ENCODE measurements at regions not wholly inside any gene's neighbourhood (a gene's known extent, or its start where the extent isn't known, plus 50 kb on each side); places are given as distances from the start of the nearest gene placed in this dataset.

DNA sequence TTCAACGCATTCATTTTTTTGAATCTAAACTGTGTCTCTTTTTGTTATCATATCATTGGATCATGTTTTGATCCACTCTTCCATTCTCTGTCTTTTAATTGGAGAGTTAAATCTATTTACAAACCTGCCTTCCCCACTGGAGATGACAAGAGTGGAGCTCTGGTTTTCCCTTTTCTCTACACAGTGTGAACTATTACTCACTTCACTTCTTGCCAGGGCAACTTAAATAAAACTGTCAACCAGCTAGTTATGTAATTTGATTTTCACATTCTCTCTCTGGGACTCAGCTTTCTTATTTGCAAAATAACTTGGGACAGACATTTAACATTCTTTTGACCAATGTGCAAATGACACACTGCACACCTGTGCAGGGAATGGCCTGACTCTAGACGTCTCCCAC is 230.8 kb upstream of the CST7 start:
- no peak for DNase-seq
- in situ Hi-C loops (cut with HindIII; ENCODE audit: low pct_ligation_motif_present, low pct_unique_long_range_greater_than_20kb, low sequenced_read_pairs), result no loop called here

GRCh38 chr20:24718696-24719095 is 230.4 kb upstream of the CST7 start:
- DNase-seq, result no peak
- in situ Hi-C loops (cut with HindIII; ENCODE audit: low pct_ligation_motif_present, low pct_unique_long_range_greater_than_20kb, low sequenced_read_pairs), result no loop called here

GRCh38 chr20:24720957-24721356 is 228.1 kb upstream of the CST7 start:
- DNase-seq, result no peak
- in situ Hi-C loops (cut with HindIII; ENCODE audit: low pct_ligation_motif_present, low pct_unique_long_range_greater_than_20kb, low sequenced_read_pairs), result no loop called here

DNA sequence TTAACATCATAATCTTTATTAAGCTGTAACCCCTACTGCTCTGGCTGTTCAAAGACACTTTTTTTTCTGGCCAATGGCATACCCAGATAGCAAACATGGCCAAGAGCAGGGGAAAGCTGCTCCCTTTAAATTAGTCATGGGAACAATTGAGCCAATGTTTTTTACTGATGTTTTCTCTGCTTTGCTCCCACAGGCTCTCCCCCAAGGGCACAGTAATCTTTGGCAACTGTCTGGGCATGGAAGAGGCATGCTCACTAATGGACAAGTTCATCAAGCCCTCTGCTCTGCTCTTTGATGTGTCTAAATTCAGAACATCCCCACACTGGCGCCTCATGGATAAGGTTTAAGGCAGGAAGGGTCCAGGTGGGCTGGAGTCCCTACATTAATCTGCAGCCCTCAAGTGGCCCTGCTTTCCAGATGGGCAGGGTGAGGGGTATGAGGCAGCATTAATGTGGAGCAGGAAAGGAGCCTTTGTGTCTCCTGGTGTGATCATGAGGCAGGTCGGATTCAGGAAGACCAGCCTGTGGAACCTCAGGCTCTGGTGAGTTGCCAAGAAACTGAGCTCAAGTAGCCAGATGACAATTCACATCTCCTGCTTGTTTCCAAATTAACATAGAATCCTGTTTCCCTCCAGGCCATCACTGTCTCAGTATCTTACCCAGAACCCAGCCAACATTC is 227.0 kb upstream of the CST7 start:
- no peak for DNase-seq
- in situ Hi-C loops (cut with HindIII; ENCODE audit: low pct_ligation_motif_present, low pct_unique_long_range_greater_than_20kb, low sequenced_read_pairs), result no loop called here

GRCh38 chr20:24722586-24722985 is 226.5 kb upstream of the CST7 start:
- DNase-seq, result no peak
- in situ Hi-C loops (cut with HindIII; ENCODE audit: low pct_ligation_motif_present, low pct_unique_long_range_greater_than_20kb, low sequenced_read_pairs), result no loop called here

DNA sequence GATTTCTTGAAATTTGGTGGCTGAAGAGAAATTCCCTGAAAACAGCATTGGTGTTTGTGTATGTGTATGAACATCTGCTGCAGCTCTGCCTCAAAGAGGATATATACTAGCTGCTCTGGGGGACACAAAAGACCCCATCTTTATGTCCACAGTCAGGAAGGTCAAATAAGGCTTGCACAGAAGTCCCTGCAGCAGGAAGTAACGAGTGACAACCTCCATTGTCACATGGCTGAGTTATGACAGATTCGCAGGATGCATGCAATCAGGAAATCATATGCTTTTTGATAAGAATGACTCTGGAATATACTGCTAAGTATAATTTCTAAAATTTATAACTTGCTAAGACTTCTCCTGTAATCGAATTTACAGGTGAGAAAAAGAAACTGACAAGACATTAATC is 225.9 kb upstream of the CST7 start:
- DNase-seq, result no peak
- in situ Hi-C loops (cut with HindIII; ENCODE audit: low pct_ligation_motif_present, low pct_unique_long_range_greater_than_20kb, low sequenced_read_pairs), result no loop called here

GRCh38 chr20:24723647-24724352 is 225.3 kb upstream of the CST7 start:
- in situ Hi-C loops (cut with HindIII; ENCODE audit: low pct_ligation_motif_present, low pct_unique_long_range_greater_than_20kb, low sequenced_read_pairs), result no loop called here

DNA sequence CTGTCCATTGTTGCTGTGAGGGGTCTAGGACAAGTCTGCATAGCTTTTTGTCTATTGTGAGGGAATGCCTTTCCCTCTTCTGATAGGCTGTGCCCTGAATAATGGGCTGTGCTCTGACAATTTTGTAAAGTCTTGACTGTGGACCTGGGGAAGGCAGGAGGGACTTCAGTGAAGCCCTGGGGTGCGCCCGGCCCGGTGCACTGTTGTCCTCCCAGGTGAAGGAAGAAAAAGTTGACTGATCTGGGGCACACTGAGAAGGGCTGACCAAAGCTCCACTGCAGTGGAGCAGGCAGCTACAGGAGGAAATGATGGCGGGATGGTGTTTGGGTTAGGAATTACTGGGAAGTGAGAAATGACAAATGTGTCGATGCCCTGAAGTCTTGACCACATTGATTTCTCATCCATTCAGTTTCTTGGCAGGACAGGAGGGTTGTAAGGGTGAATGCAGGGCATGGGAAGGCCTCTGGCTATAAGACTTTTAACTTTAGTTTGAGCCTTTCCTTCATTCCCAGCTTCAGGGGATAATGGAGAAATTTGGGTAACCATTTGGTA is 224.0 kb upstream of the CST7 start:
- in situ Hi-C loops (cut with HindIII; ENCODE audit: low pct_ligation_motif_present, low pct_unique_long_range_greater_than_20kb, low sequenced_read_pairs), result no loop called here
- no peak for DNase-seq

More at GRCh38 chr20:24723647-24724352, 225.3 kb upstream of the CST7 start:
- no peak for DNase-seq

- in situ Hi-C loops (cut with HindIII; ENCODE audit: low pct_ligation_motif_present, low pct_unique_long_range_greater_than_20kb, low sequenced_read_pairs), result no loop called here
- no peak for DNase-seq
These were observed 221.3 kb upstream of the CST7 start for GRCh38 chr20:24727795-24728194.

GRCh38 chr20:24729896-24730605 is 219.0 kb upstream of the CST7 start:
- no peak for DNase-seq
- in situ Hi-C loops (cut with HindIII; ENCODE audit: low pct_ligation_motif_present, low pct_unique_long_range_greater_than_20kb, low sequenced_read_pairs), result no loop called here

- DNase-seq, result no peak
- in situ Hi-C loops (cut with HindIII; ENCODE audit: low pct_ligation_motif_present, low pct_unique_long_range_greater_than_20kb, low sequenced_read_pairs), result no loop called here
These were observed 218.3 kb upstream of the CST7 start for GRCh38 chr20:24730750-24731149.

DNA sequence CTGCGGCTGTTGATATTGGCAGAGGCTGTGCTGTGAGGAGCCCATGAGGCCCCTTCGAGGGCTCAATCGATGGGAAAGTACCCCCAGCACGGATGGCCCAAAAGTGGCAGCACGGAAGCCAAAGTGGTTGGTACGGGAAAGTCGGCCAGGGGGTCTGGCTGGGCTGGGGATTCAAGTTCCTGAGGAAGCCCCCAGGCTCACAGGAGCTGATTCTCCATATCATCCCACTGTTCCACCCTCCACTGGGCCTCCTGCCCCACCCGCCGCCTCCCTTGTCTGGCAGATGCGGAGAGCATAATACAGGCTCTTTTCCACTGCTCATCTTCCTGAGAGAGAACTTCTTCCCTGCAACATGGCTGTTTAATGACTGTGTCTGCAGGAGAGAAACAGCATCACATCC is 217.8 kb upstream of the CST7 start:
- in situ Hi-C loops (cut with HindIII; ENCODE audit: low pct_ligation_motif_present, low pct_unique_long_range_greater_than_20kb, low sequenced_read_pairs), result no loop called here

GRCh38 chr20:24732076-24732475 is 217.0 kb upstream of the CST7 start:
- no peak for DNase-seq
- in situ Hi-C loops (cut with HindIII; ENCODE audit: low pct_ligation_motif_present, low pct_unique_long_range_greater_than_20kb, low sequenced_read_pairs), result no loop called here

More for the DNA sequence above, 217.8 kb upstream of the CST7 start:
- DNase-seq, result no peak

DNA sequence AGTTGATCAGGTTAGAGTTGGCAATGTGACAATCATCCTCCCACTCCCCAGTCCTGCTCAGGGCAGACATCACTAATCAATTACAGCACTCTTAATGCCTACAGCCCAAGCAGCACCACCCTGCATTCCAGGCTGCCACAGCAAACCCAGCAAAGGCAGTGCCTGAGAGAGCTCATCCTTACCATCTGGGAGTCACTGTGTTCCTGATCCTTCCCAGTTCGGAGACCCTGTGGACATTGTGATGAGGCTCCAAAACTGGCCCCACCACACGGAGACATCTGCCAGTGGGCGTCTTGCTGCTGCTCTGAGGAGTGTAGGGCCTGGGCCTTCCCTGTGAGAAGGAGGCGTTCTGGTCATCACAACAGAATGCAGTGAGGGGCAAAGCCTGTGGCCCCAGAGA is 216.5 kb upstream of the CST7 start:
- in situ Hi-C loops (cut with HindIII; ENCODE audit: low pct_ligation_motif_present, low pct_unique_long_range_greater_than_20kb, low sequenced_read_pairs), result no loop called here
- DNase-seq, result no peak

DNA sequence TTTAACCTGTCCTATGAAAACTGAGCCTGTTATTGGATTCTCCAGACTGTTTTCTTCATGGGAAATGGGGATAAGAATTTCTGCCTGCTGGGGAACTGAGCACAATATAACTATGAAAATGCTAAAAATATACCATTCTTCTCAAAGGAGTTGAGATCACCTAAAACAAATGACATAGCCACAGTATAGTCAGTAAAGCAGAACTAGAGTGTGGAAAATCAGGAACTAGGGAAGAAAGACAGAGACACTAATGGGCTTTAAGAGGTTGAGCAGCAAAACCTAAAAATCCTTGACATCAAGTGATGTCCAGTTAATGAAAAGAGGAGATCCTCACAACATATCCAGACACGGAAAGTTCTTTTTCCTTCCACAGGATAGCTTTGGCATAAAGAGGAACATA is 215.7 kb upstream of the CST7 start:
- DNase-seq, result no peak
- in situ Hi-C loops (cut with HindIII; ENCODE audit: low pct_ligation_motif_present, low pct_unique_long_range_greater_than_20kb, low sequenced_read_pairs), result no loop called here

- in situ Hi-C loops (cut with HindIII; ENCODE audit: low pct_ligation_motif_present, low pct_unique_long_range_greater_than_20kb, low sequenced_read_pairs), result no loop called here
- no peak for DNase-seq
These were observed 214.9 kb upstream of the CST7 start for GRCh38 chr20:24734139-24734538.

- in situ Hi-C loops (cut with HindIII; ENCODE audit: low pct_ligation_motif_present, low pct_unique_long_range_greater_than_20kb, low sequenced_read_pairs), result no loop called here
- DNase-seq, result no peak
These were observed 213.8 kb upstream of the CST7 start for GRCh38 chr20:24735263-24735662.

GRCh38 chr20:24736131-24736843 is 212.8 kb upstream of the CST7 start:
- in situ Hi-C loops (cut with HindIII; ENCODE audit: low pct_ligation_motif_present, low pct_unique_long_range_greater_than_20kb, low sequenced_read_pairs), result no loop called here
- no peak for DNase-seq

GRCh38 chr20:24736844-24737211 is 212.2 kb upstream of the CST7 start:
- DNase-seq, result no peak
- in situ Hi-C loops (cut with HindIII; ENCODE audit: low pct_ligation_motif_present, low pct_unique_long_range_greater_than_20kb, low sequenced_read_pairs), result no loop called here

All from ACHN (cell line).